Loucy (cell line): ENCODE measurements at regions not wholly inside any gene's neighbourhood (a gene's known extent, or its start where the extent isn't known, plus 50 kb on each side); places are given as distances from the start of the nearest gene placed in this dataset.

Experiments used
- H2AFZ ChIP-seq: fragments of 200-600 bp; sonication (generic); 2 replicates; pipeline ENCODE4 v1.6.0; 2016; ENCODE audit warnings: antibody characterized with exemption, mild to moderate bottlenecking, low read length, moderate library complexity
- H3F3A ChIP-seq: fragments of 200-600 bp; 2 replicates; pipeline ENCODE4 v1.6.0; 2016; ENCODE audit warnings: antibody characterized with exemption, low read depth, mild to moderate bottlenecking
- H3K27me3 ChIP-seq: fragments of 200-600 bp; sonication (generic); 2 replicates; pipeline ENCODE4 v1.6.1; 2014; ENCODE audit warnings: low read length, mild to moderate bottlenecking; ENCODE audit not compliant: insufficient read depth, poor library complexity, severe bottlenecking
- H3K36me3 ChIP-seq: fragments of 200-600 bp; sonication (generic); 2 replicates; pipeline ENCODE4 v1.6.1; 2016; ENCODE audit warnings: low read length; ENCODE audit not compliant: insufficient read depth
- H3K4me1 ChIP-seq: fragments of 200-600 bp; sonication (generic); 2 replicates; pipeline ENCODE4 v1.5.1; 2014; ENCODE audit warnings: low read length, mild to moderate bottlenecking; ENCODE audit not compliant: insufficient read depth, poor library complexity, severe bottlenecking
- H3K4me2 ChIP-seq: fragments of 200-600 bp; sonication (generic); 2 replicates; pipeline ENCODE4 v1.6.0; 2014; ENCODE audit warnings: antibody characterized with exemption, low read length, low read depth, mild to moderate bottlenecking; ENCODE audit not compliant: poor library complexity, severe bottlenecking
- H3K4me3 ChIP-seq: fragments of 200-600 bp; sonication (generic); 2 replicates; pipeline ENCODE4 v1.5.1; 2014; ENCODE audit warnings: low read length, mild to moderate bottlenecking, mixed read lengths; ENCODE audit not compliant: poor library complexity, severe bottlenecking
- H3K79me2 ChIP-seq: fragments of 200-600 bp; sonication (generic); 2 replicates; pipeline ENCODE4 v1.6.1; 2014; ENCODE audit warnings: low read length; ENCODE audit not compliant: insufficient read depth
- H3K9ac ChIP-seq: fragments of 200-600 bp; sonication (generic); 2 replicates; pipeline ENCODE4 v1.6.0; 2014; ENCODE audit warnings: mild to moderate bottlenecking, low read depth, low read length, moderate library complexity; ENCODE audit not compliant: poor library complexity, severe bottlenecking
- H3K9me2 ChIP-seq: fragments of 200-600 bp; sonication (generic); replicated peaks from 2 replicates; pipeline ENCODE4 v1.6.1; 2016; ENCODE audit warnings: low read depth, low read length, mixed read lengths
- H3K9me3 ChIP-seq: fragments of 200-600 bp; sonication (generic); 2 replicates; pipeline ENCODE4 v1.6.1; 2014; ENCODE audit warnings: mild to moderate bottlenecking, antibody characterized with exemption, low read length, low read depth; ENCODE audit not compliant: insufficient read depth
- H4K20me1 ChIP-seq: fragments of 200-600 bp; sonication (generic); 2 replicates; pipeline ENCODE4 v1.6.0; 2014; ENCODE audit warnings: antibody characterized with exemption, low read length, mild to moderate bottlenecking; ENCODE audit not compliant: insufficient read depth, poor library complexity, severe bottlenecking
- EZH2phosphoT487 ChIP-seq: fragments of 200-600 bp; IDR thresholded peaks from 2 replicates; pipeline ENCODE4 v1.6.1; 2018; ENCODE audit warnings: antibody characterized with exemption, mild to moderate bottlenecking, moderate library complexity, borderline replicate concordance
- TF ChIP-seq, protein P1 (sequence below): fragments of 200-600 bp; sonication (generic); conservative IDR thresholded peaks from 2 replicates; pipeline ENCODE4 v1.5.1; 2014; ENCODE audit warnings: mild to moderate bottlenecking, antibody characterized with exemption, low read length

DNA sequence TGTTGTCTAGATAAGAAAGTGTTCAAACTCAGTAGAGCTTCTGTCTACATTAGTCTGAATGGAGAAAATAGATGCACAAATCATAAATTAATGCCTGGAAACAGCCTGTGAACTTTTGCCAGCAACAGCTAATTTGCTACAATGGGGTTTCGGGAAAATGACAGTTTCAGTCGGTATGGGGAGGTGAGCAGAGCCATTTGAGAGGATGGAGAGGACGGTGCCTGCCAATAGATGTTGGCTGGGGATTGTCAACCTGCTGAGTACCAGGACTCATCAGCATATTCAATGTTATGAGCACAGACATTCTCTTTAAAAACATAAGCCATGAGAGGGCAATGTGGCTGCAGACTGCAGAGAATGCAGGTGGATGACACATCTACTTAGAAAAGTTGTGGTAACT, 230.3 kb upstream of the PCDH18 start:
- Histone ChIP-seq H3K4me2 (no peak overlapping the region), H3K9me3 (no peaks in the 10 kb centered on the region), H3K79me2 (no peaks in the 10 kb centered on the region), H3F3A (no peaks in the 10 kb centered on the region), H3K9ac (no peak overlapping the region), H4K20me1 (no peaks in the 10 kb centered on the region), H3K4me3 (no peak overlapping the region), H3K36me3 (no peaks in the 10 kb centered on the region), H3K9me2 (no peaks in the 10 kb centered on the region), H2AFZ (no peak overlapping the region), H3K27me3 (no peaks in the 10 kb centered on the region), H3K4me1 (no peaks in the 10 kb centered on the region)
- TF ChIP-seq, protein P1, sequence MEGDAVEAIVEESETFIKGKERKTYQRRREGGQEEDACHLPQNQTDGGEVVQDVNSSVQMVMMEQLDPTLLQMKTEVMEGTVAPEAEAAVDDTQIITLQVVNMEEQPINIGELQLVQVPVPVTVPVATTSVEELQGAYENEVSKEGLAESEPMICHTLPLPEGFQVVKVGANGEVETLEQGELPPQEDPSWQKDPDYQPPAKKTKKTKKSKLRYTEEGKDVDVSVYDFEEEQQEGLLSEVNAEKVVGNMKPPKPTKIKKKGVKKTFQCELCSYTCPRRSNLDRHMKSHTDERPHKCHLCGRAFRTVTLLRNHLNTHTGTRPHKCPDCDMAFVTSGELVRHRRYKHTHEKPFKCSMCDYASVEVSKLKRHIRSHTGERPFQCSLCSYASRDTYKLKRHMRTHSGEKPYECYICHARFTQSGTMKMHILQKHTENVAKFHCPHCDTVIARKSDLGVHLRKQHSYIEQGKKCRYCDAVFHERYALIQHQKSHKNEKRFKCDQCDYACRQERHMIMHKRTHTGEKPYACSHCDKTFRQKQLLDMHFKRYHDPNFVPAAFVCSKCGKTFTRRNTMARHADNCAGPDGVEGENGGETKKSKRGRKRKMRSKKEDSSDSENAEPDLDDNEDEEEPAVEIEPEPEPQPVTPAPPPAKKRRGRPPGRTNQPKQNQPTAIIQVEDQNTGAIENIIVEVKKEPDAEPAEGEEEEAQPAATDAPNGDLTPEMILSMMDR, result no peak
- no peak for TF ChIP-seq EZH2phosphoT487

DNA sequence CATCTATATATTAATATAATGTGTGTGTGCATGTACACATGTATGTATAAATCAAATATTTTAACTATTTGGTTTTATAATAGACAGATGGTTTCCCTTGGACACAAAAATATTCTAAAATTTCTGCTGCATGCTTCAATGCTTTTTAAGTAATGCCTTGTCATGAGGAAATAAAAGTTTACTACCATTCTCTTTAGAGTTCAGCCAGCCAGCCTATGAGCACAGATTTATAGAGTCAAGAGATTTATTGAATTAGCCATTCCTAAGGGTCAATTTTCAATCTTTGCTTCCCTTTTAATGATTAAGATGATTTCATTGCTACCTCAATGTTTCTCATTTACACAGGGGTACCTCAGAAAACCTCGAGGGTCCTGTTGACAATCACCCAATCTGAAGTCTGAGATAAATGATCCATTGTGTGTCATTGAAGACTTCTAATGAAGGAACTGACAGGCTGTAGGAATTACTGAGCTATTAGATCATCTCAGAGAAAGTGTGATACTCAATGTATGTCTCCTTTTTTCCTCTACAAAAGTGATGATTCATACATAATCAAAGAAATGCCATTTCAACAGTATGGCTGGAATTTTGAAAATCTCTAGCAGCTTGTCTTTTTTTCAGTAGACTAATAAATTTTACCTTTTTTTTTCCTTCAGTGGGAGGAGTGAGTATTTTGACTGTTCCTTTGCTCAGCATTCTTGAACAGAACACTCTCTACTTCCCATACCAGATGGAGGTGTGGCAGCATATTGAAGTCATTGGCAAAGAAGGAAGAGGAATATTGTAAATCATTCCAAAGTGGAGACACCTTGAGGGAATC, 222.6 kb upstream of the PCDH18 start:
- no peak overlapping the region for H3K9ac ChIP-seq
- H4K20me1 ChIP-seq, result no peaks in the 10 kb centered on the region
- no peaks in the 10 kb centered on the region for H3K9me3 ChIP-seq
- H3F3A ChIP-seq, result no peaks in the 10 kb centered on the region
- no peak overlapping the region for H3K4me3 ChIP-seq
- no peaks in the 10 kb centered on the region for H3K79me2 ChIP-seq
- H3K4me2 ChIP-seq, result no peak overlapping the region
- TF ChIP-seq, protein P1, result no peak
- no peak for TF ChIP-seq EZH2phosphoT487
- no peaks in the 10 kb centered on the region for H3K36me3 ChIP-seq
- no peaks in the 10 kb centered on the region for H3K4me1 ChIP-seq
- H3K9me2 ChIP-seq, result no peaks in the 10 kb centered on the region
- no peak overlapping the region for H2AFZ ChIP-seq
- H3K27me3 ChIP-seq, result no peaks in the 10 kb centered on the region

DNA sequence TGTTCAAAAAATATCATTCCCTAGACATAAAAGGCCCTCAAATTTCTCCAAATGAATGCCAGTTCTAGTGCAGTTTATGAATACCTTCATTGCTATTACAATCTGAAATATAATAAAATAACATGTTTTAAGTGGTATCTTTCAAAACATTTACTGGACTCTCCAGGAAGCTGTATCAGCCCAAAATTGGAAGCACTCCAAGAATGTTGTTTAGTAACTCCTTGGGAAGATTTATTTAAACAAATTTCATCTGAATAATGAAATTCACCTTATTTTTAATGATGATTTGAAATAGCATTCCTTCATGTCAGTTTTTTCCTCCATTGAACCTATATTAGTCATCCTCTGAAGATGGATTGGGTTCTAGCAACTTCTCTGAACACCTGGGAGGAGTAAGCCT, 217.2 kb upstream of the PCDH18 start:
- Histone ChIP-seq H3K36me3 (no peaks in the 10 kb centered on the region), H3K4me2 (no peak overlapping the region), H3K9ac (no peak overlapping the region), H3K4me3 (no peak overlapping the region), H3K4me1 (no peaks in the 10 kb centered on the region), H3F3A (no peaks in the 10 kb centered on the region), H3K27me3 (no peaks in the 10 kb centered on the region), H4K20me1 (no peaks in the 10 kb centered on the region), H3K9me2 (no peaks in the 10 kb centered on the region), H3K9me3 (no peaks in the 10 kb centered on the region), H3K79me2 (no peaks in the 10 kb centered on the region), H2AFZ (no peak overlapping the region)
- TF ChIP-seq EZH2phosphoT487, result no peak
- TF ChIP-seq, protein P1, result no peak
